AG04450 (cell line): ENCODE measurements at regions not wholly inside any gene's neighbourhood (a gene's known extent, or its start where the extent isn't known, plus 50 kb on each side); places are given as distances from the start of the nearest gene placed in this dataset.
"Not testable (repeated sequence)": the region's sequence is repeated elsewhere in the genome, so short reads cannot be mapped to it uniquely, and the experiment has no call there.

ENCODE experiments used
- CTCF ChIA-PET: fragments of 300-600, 350-600 bp; formaldehyde crosslinking; extraction: SDS; loops from one replicate; lab custom pipeline; 2022; ENCODE audit warnings: antibody characterized with exemption, inconsistent platforms; lab: Charles Lee
- POLR2A ChIA-PET: fragments of 350-600 bp; formaldehyde crosslinking; extraction: SDS; loops from one replicate; lab custom pipeline; 2021; ENCODE audit warnings: antibody characterized with exemption, inconsistent platforms; lab: Yijun Ruan, JAX
- DNase-seq: peaks from one replicate; pipeline ENCODE4 v3.0.0-alpha.2; 2011; ENCODE audit warnings: low read depth, low spot score
- H3K27ac ChIP-seq: one replicate; pipeline ENCODE4 v1.5.1; 2012; ENCODE audit warnings: low read depth, low read length, control low read depth
- H3K27me3 ChIP-seq: one replicate; pipeline ENCODE4 v1.6.0; 2012; ENCODE audit warnings: low read length; ENCODE audit not compliant: control insufficient read depth, insufficient read depth
- H3K4me3 ChIP-seq: 2 replicates; pipeline ENCODE4 v1.5.1; 2011; ENCODE audit warnings: mild to moderate bottlenecking, low read depth, low read length, control low read depth
- H3K9me3 ChIP-seq: 2 replicates; pipeline ENCODE4 v1.5.1; 2012; ENCODE audit warnings: low read length; ENCODE audit not compliant: control insufficient read depth, insufficient read depth
- CTCF ChIP-seq: IDR thresholded peaks from 2 replicates; pipeline ENCODE4 v1.5.1; 2011; ENCODE audit warnings: low read depth, low read length, control low read depth, inconsistent platforms

GRCh38 chr20:40880063-40880728 lies 148.4 kb upstream of the TOP1 start:
- no peaks in the 10 kb centered on the region for H3K9me3 ChIP-seq
- no peaks in the 10 kb centered on the region for H3K27me3 ChIP-seq
- no peak for DNase-seq
- H3K27ac ChIP-seq: no peak overlapping the region
- POLR2A ChIA-PET: no interaction called here
- no peak overlapping the region for H3K4me3 ChIP-seq
- TF ChIP-seq CTCF: no peak
- CTCF ChIA-PET: interaction anchor here (0.8 kb wide), 1 partner anchor 83 kb away, joined by 4 read pairs; no protein-coding TSS in a partner anchor

- no peaks in the 10 kb centered on the region for H3K27me3 ChIP-seq
- no peak overlapping the region for H3K4me3 ChIP-seq
- ChIA-PET POLR2A (no interaction called here), CTCF (no interaction called here)
- no peaks in the 10 kb centered on the region for H3K9me3 ChIP-seq
- no peak for DNase-seq
- no peak for TF ChIP-seq CTCF
- H3K27ac ChIP-seq: no peak overlapping the region
These were observed 147.9 kb upstream of the TOP1 start for GRCh38 chr20:40880729-40881109.

GRCh38 chr20:40882152-40882551 lies 146.5 kb upstream of the TOP1 start:
- ChIA-PET CTCF (no interaction called here), POLR2A (no interaction called here)
- no peaks in the 10 kb centered on the region for H3K27me3 ChIP-seq
- no peak overlapping the region for H3K4me3 ChIP-seq
- no peaks in the 10 kb centered on the region for H3K9me3 ChIP-seq
- no peak for DNase-seq
- TF ChIP-seq CTCF: no peak
- H3K27ac ChIP-seq: no peak overlapping the region

GRCh38 chr20:40883097-40883496 lies 145.5 kb upstream of the TOP1 start:
- no peaks in the 10 kb centered on the region for H3K9me3 ChIP-seq
- ChIA-PET CTCF (no interaction called here), POLR2A (no interaction called here)
- TF ChIP-seq CTCF: no peak
- DNase-seq: no peak
- no peak overlapping the region for H3K27ac ChIP-seq
- no peaks in the 10 kb centered on the region for H3K27me3 ChIP-seq
- H3K4me3 ChIP-seq: no peak overlapping the region

GRCh38 chr20:40887105-40887504 lies 141.5 kb upstream of the TOP1 start:
- Histone ChIP-seq H3K4me3 (no peak overlapping the region), H3K27me3 (no peaks in the 10 kb centered on the region), H3K9me3 (no peaks in the 10 kb centered on the region), H3K27ac (no peak overlapping the region)
- DNase-seq: no peak
- no peak for TF ChIP-seq CTCF
- POLR2A ChIA-PET: no interaction called here
- CTCF ChIA-PET: no interaction called here

- H3K9me3 ChIP-seq, DNase-seq, H3K4me3 ChIP-seq, CTCF ChIA-PET, H3K27ac ChIP-seq, POLR2A ChIA-PET, H3K27me3 ChIP-seq: not testable (repeated sequence)
These were observed 139.4 kb upstream of the TOP1 start for GRCh38 chr20:40889266-40889665.
